H1 (cell line): ENCODE measurements at regions not wholly inside any gene's neighbourhood (a gene's known extent, or its start where the extent isn't known, plus 50 kb on each side); places are given as distances from the start of the nearest gene placed in this dataset.
A peak's percentile ranks its signal among the peaks of the same experiment; 100 is the strongest.

Experiments
- CTCF ChIA-PET: fragments of 300-600 bp; sonication (Branson Sonifier 250); formaldehyde crosslinking; loops from one replicate; lab custom pipeline; 2021; ENCODE audit not compliant: partially characterized antibody; lab: Charles Lee
- POLR2A ChIA-PET: fragments of 300-600 bp; sonication (Branson Sonifier 250); formaldehyde crosslinking; loops from one replicate; lab custom pipeline; 2021; ENCODE audit warnings: inconsistent platforms; ENCODE audit not compliant: partially characterized antibody; lab: Charles Lee
- DNase-seq, 2 experiments: peaks; one replicate each; pipeline versions ENCODE4 v3.0.0 to v3.0.0-alpha.2; 2010 to 2022; ENCODE audit warnings: low spot score in 2 of 2, low read depth in 1 of 2, mixed read lengths in 1 of 2
- FAIRE-seq: peaks from 2 replicates; lab custom pipeline; 2011; peaks lifted over from hg19 to GRCh38; lab: Jason Lieb, UNC
- H2AFZ ChIP-seq: 2 replicates; pipeline ENCODE4 v1.8.1; 2012; ENCODE audit warnings: low read length, inconsistent platforms
- H2AK5ac ChIP-seq: 2 replicates; pipeline ENCODE4 v1.6.1; 2013; ENCODE audit warnings: low read depth, low read length
- H2BK120ac ChIP-seq: replicated peaks from 2 replicates; pipeline ENCODE3; 2013; ENCODE audit warnings: low read depth, low read length, inconsistent platforms
- H2BK12ac ChIP-seq: 2 replicates; pipeline ENCODE4 v1.6.1; 2013; ENCODE audit warnings: low read depth, low read length
- H2BK15ac ChIP-seq: 2 replicates; pipeline ENCODE4 v1.6.1; 2013; ENCODE audit warnings: low read length
- H2BK20ac ChIP-seq: 2 replicates; pipeline ENCODE4 v1.6.1; 2013; ENCODE audit warnings: low read length
- H2BK5ac ChIP-seq: 2 replicates; pipeline ENCODE4 v1.6.1; 2013; ENCODE audit warnings: low read depth, low read length
- H3K14ac ChIP-seq: 2 replicates; pipeline ENCODE4 v1.6.1; 2013; ENCODE audit warnings: inconsistent platforms; ENCODE audit not compliant: insufficient read length
- H3K18ac ChIP-seq: 2 replicates; pipeline ENCODE4 v1.6.1; 2013; ENCODE audit warnings: low read length; ENCODE audit errors: extremely low read depth
- H3K23ac ChIP-seq: 2 replicates; pipeline ENCODE4 v1.6.1; 2013; ENCODE audit warnings: inconsistent platforms; ENCODE audit not compliant: insufficient read length
- H3K23me2 ChIP-seq: 2 replicates; pipeline ENCODE4 v1.6.1; 2013; ENCODE audit warnings: low read depth, low read length
- H3K27ac ChIP-seq: 2 replicates; pipeline ENCODE4 v1.6.1; 2011; ENCODE audit warnings: low read depth, low read length, inconsistent platforms
- H3K27me3 ChIP-seq, 4 experiments: replicated peaks in 1 of 4; 1 replicate in 1 of 4; 2 replicates in 3 of 4; pipeline versions ENCODE4 v1.6.1 to v1.8.1; 2011 to 2013; ENCODE audit warnings: low read length in 3 of 4, mild to moderate bottlenecking in 3 of 4, inconsistent platforms in 2 of 4, mixed read lengths in 2 of 4, moderate library complexity in 1 of 4; ENCODE audit not compliant: control insufficient read depth in 3 of 4, insufficient read depth in 3 of 4; ENCODE audit errors: extremely low read depth in 1 of 4
- H3K36me3 ChIP-seq, 4 experiments: 2 replicates each; pipeline versions ENCODE4 v1.6.1 to v1.8.1; 2011 to 2013; ENCODE audit warnings: mild to moderate bottlenecking in 4 of 4, low read length in 3 of 4, moderate library complexity in 2 of 4, control low read depth in 1 of 4, inconsistent platforms in 1 of 4; ENCODE audit not compliant: insufficient read depth in 4 of 4, control insufficient read depth in 2 of 4
- H3K4ac ChIP-seq: replicated peaks from 2 replicates; pipeline ENCODE3; 2013; ENCODE audit warnings: low read length, low read depth, mixed read lengths, inconsistent platforms; ENCODE audit not compliant: insufficient read length
- H3K4me1 ChIP-seq, 4 experiments: replicated peaks in 1 of 4; 1 replicate in 1 of 4; 2 replicates in 3 of 4; pipeline versions ENCODE4 v1.6.1 to v1.8.1; 2011 to 2013; ENCODE audit warnings: low read length in 3 of 4, inconsistent platforms in 2 of 4, mixed read lengths in 1 of 4; ENCODE audit not compliant: insufficient read depth in 4 of 4, control insufficient read depth in 3 of 4
- H3K4me2 ChIP-seq, 2 experiments: 2 replicates each; pipeline versions ENCODE4 v1.6.1 to v1.8.1; 2011 to 2013; ENCODE audit warnings: low read depth in 2 of 2, low read length in 2 of 2, control low read depth in 1 of 2, inconsistent platforms in 1 of 2, mild to moderate bottlenecking in 1 of 2; ENCODE audit not compliant: insufficient read depth in 1 of 2
- H3K4me3 ChIP-seq, 4 experiments: fragments of 200-600, 300-600 bp in 1 of 4; sonication (generic), shearing (Covaris generic), sonication (Bioruptor Twin) in 1 of 4; 2 replicates each; pipeline versions ENCODE4 v1.5.1 to v1.8.1; 2011 to 2016; ENCODE audit warnings: low read length in 4 of 4, low read depth in 3 of 4, control low read depth in 2 of 4, inconsistent platforms in 2 of 4, mild to moderate bottlenecking in 2 of 4, mixed read lengths in 1 of 4, moderate library complexity in 1 of 4; ENCODE audit not compliant: insufficient read depth in 2 of 4; ENCODE audit errors: extremely low read depth in 1 of 4
- H3K56ac ChIP-seq: replicated peaks from 2 replicates; pipeline ENCODE3; 2013; ENCODE audit warnings: low read depth, mild to moderate bottlenecking, mixed read lengths, low read length, inconsistent platforms; ENCODE audit not compliant: insufficient read length
- H3K79me1 ChIP-seq: 2 replicates; pipeline ENCODE4 v1.6.1; 2013; ENCODE audit warnings: low read depth, low read length, control low read depth
- H3K79me2 ChIP-seq, 2 experiments: 2 replicates each; pipeline versions ENCODE4 v1.6.1 to v1.8.1; 2012 to 2013; ENCODE audit warnings: low read length in 2 of 2, mild to moderate bottlenecking in 2 of 2, inconsistent platforms in 1 of 2; ENCODE audit not compliant: insufficient read depth in 2 of 2, control insufficient read depth in 1 of 2
- H3K9ac ChIP-seq, 4 experiments: replicated peaks in 1 of 4; 1 replicate in 1 of 4; 2 replicates in 3 of 4; pipeline versions ENCODE4 v1.6.1 to v1.8.1; 2011 to 2013; ENCODE audit warnings: low read depth in 3 of 4, low read length in 3 of 4, control low read depth in 2 of 4, mild to moderate bottlenecking in 2 of 4, moderate library complexity in 2 of 4, inconsistent platforms in 1 of 4; ENCODE audit errors: extremely low read depth in 1 of 4
- H3K9me3 ChIP-seq, 2 experiments: 2 replicates each; pipeline versions ENCODE4 v1.6.1 to v1.8.1; 2012 to 2013; ENCODE audit warnings: mild to moderate bottlenecking in 2 of 2, moderate library complexity in 2 of 2, control low read depth in 1 of 2, inconsistent platforms in 1 of 2, low read depth in 1 of 2, low read length in 1 of 2, mixed read lengths in 1 of 2; ENCODE audit not compliant: insufficient read depth in 2 of 2
- H4K20me1 ChIP-seq, 2 experiments: replicated peaks in 1 of 2; 2 replicates each; pipeline versions ENCODE3 to v1.8.1; 2011 to 2013; ENCODE audit warnings: inconsistent platforms in 2 of 2, low read length in 2 of 2, mild to moderate bottlenecking in 1 of 2; ENCODE audit not compliant: insufficient read depth in 2 of 2, control insufficient read depth in 1 of 2
- H4K5ac ChIP-seq: 2 replicates; pipeline ENCODE4 v1.6.1; 2013; ENCODE audit warnings: low read length, low read depth, mixed read lengths, inconsistent platforms; ENCODE audit not compliant: insufficient read length
- H4K8ac ChIP-seq: 2 replicates; pipeline ENCODE4 v1.8.0; 2013; ENCODE audit warnings: mild to moderate bottlenecking, moderate library complexity, low read length, inconsistent platforms; ENCODE audit not compliant: insufficient read depth; ENCODE audit errors: extremely low read depth
- H4K91ac ChIP-seq: replicated peaks from 2 replicates; pipeline ENCODE3; 2013; ENCODE audit warnings: low read length, mixed read lengths, inconsistent platforms; ENCODE audit not compliant: insufficient read length
- HDAC6 ChIP-seq: IDR thresholded peaks from one replicate; pipeline ENCODE4 v1.7.1; 2012; ENCODE audit warnings: low read depth, mild to moderate bottlenecking, inconsistent platforms, low read length, moderate library complexity
- PHF8 ChIP-seq: fragments of 200-600 bp; sonication (generic); conservative IDR thresholded peaks from 2 replicates; pipeline ENCODE4 v1.7.1; 2012; ENCODE audit warnings: low read depth, mild to moderate bottlenecking, inconsistent platforms, low read length, moderate library complexity
- SIN3A ChIP-seq, 2 experiments: IDR thresholded peaks in 1 of 2; conservative IDR thresholded peaks in 1 of 2; 2 replicates each; pipeline ENCODE4 v1.6.1; 2011 to 2012; ENCODE audit warnings: low read length in 2 of 2, improper control_type of control experiment in 1 of 2, low read depth in 1 of 2, mild to moderate bottlenecking in 1 of 2
- SP2 ChIP-seq: IDR thresholded peaks from 2 replicates; pipeline ENCODE4 v1.6.1; 2012; ENCODE audit warnings: mild to moderate bottlenecking, low read length, inconsistent platforms
- TBP ChIP-seq: IDR thresholded peaks from 2 replicates; pipeline ENCODE4 v1.6.1; 2011; ENCODE audit warnings: low read depth, low read length, improper control_type of control experiment
- TEAD4 ChIP-seq: IDR thresholded peaks from 2 replicates; pipeline ENCODE4 v1.6.1; 2012; ENCODE audit warnings: low read depth, low read length, inconsistent platforms, mixed read lengths
- WGBS, 2 experiments: shearing (Covaris generic) in 1 of 2; methylation state at CpG; one replicate each; pipeline versions ENCODE4 v1.1.6 to v1.1.7; 2013 to 2015; ENCODE audit warnings: low lambda C conversion rate in 2 of 2, mixed read lengths in 2 of 2, inconsistent platforms in 1 of 2, low coverage in 1 of 2, missing lambda C conversion rate in 1 of 2; ENCODE audit not compliant: insufficient replicate concordance in 2 of 2, insufficient coverage in 1 of 2, insufficient read length in 1 of 2; ENCODE audit errors: extremely low coverage in 1 of 2, missing lambda C conversion rate in 1 of 2; 5-methylcytosine and 5-hydroxymethylcytosine counted together
- TF ChIP-seq, protein P1 (sequence below): IDR thresholded peaks from 2 replicates; pipeline ENCODE4 v1.6.1; 2011; ENCODE audit warnings: low read depth, mild to moderate bottlenecking, low read length; ENCODE audit not compliant: insufficient read depth

DNA sequence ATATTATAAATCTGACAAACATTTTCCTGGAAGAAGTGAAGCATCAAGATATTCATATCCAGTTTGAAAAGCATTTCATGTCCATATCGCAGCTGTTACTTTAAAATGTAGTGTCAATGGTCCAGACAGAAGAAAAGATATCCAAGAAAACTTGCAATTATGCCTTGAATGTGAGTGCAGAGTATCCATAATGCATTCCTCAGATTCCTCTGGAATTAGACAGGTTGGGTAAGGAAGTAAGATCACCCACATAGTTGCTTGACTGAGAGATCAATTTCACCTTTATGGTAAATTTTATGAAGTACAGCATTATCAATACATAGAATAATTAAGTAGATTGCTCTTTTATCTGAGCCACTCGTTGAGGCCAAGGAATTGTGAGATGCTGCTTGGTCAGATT lies 327.0 kb upstream of the SLITRK5 start:
- WGBS, 2 experiments, result 90% methylated on average over 2 of the region's 2 CpGs; no CpG with 5 or more reads in 1 of the 2 experiments
- no peak overlapping the region for H4K91ac ChIP-seq
- no peaks in the 10 kb centered on the region for H3K4me1 ChIP-seq
- H4K8ac ChIP-seq, result no peak overlapping the region
- H3K79me2 ChIP-seq, result no peaks in the 10 kb centered on the region
- H3K27me3 ChIP-seq, result no peaks in the 10 kb centered on the region
- H4K5ac ChIP-seq, result no peak overlapping the region
- H3K9me3 ChIP-seq, result no peaks in the 10 kb centered on the region
- DNase-seq (no peak), FAIRE-seq (no peak)
- H3K27ac ChIP-seq, result no peak overlapping the region
- no peak overlapping the region for H2BK20ac ChIP-seq
- ChIA-PET CTCF (no interaction called here), POLR2A (no interaction called here)
- no peaks in the 10 kb centered on the region for H3K23me2 ChIP-seq
- no peak overlapping the region for H3K4me2 ChIP-seq
- no peaks in the 10 kb centered on the region for H3K79me1 ChIP-seq
- no peak overlapping the region for H3K4ac ChIP-seq
- H2BK12ac ChIP-seq, result no peak overlapping the region
- no peaks in the 10 kb centered on the region for H4K20me1 ChIP-seq
- no peak overlapping the region for H2BK120ac ChIP-seq
- no peak overlapping the region for H2BK15ac ChIP-seq
- no peak overlapping the region for H2AFZ ChIP-seq
- H3K23ac ChIP-seq, result no peak overlapping the region
- no peaks in the 10 kb centered on the region for H3K36me3 ChIP-seq
- H3K14ac ChIP-seq, result no peak overlapping the region
- no peak overlapping the region for H3K56ac ChIP-seq
- no peak overlapping the region for H3K18ac ChIP-seq
- H3K4me3 ChIP-seq, result no peak overlapping the region
- no peak overlapping the region for H3K9ac ChIP-seq
- H2BK5ac ChIP-seq, result no peak overlapping the region
- no peak overlapping the region for H2AK5ac ChIP-seq
- no peak for TF ChIP-seq PHF8
- no peak for TF ChIP-seq SP2
- TF ChIP-seq TBP, result no peak
- TF ChIP-seq, protein P1, sequence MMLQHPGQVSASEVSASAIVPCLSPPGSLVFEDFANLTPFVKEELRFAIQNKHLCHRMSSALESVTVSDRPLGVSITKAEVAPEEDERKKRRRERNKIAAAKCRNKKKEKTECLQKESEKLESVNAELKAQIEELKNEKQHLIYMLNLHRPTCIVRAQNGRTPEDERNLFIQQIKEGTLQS, result no peak
- 0 out of 2 replicates have a peak, but pooled peaks have one; percentile 14 for TF ChIP-seq TEAD4
- TF ChIP-seq SIN3A (conservative IDR thresholded peaks at IDR 0.05 in 1 of 2, IDR thresholded peaks at IDR 0.05 in 1 of 2; ENCODE audit: low read depth in 1 of 2, low read length in 2 of 2), result no peak
- TF ChIP-seq HDAC6, result no peak
- TF ChIP-seq, all 59 proteins: peak for 1
